Neural progenitor cell (in vitro differentiated cells): ENCODE measurements at regions not wholly inside any gene's neighbourhood (a gene's known extent, or its start where the extent isn't known, plus 50 kb on each side); places are given as distances from the start of the nearest gene placed in this dataset.
A peak's percentile ranks its signal among the peaks of the same experiment; 100 is the strongest.

Source experiments
- DNase-seq: peaks from one replicate; pipeline ENCODE4 v3.0.0-alpha.2; 2016; ENCODE audit warnings: low spot score
- H2AFZ ChIP-seq: fragments of 200-600 bp; sonication (generic); replicated peaks from 2 replicates; pipeline ENCODE4 v1.6.1; 2016; ENCODE audit warnings: antibody characterized with exemption
- H3F3A ChIP-seq: fragments of 200-600 bp; sonication (generic); 2 replicates; pipeline ENCODE4 v1.6.1; 2016; ENCODE audit warnings: antibody characterized with exemption, low read depth
- H3K27ac ChIP-seq: fragments of 200-600 bp; sonication (generic); 2 replicates; pipeline ENCODE4 v1.5.1; 2016; ENCODE audit warnings: mild to moderate bottlenecking
- H3K27me3 ChIP-seq: fragments of 200-600 bp; sonication (generic); 2 replicates; pipeline ENCODE4 v1.6.1; 2016; ENCODE audit warnings: mild to moderate bottlenecking, moderate library complexity
- H3K36me3 ChIP-seq: fragments of 200-600 bp; sonication (generic); 2 replicates; pipeline ENCODE4 v1.5.1; 2016
- H3K4me1 ChIP-seq: fragments of 200-600 bp; sonication (generic); 2 replicates; pipeline ENCODE4 v1.6.1; 2016; ENCODE audit warnings: mixed run types
- H3K4me2 ChIP-seq: fragments of 200-600 bp; sonication (generic); 2 replicates; pipeline ENCODE4 v1.6.1; 2016
- H3K4me3 ChIP-seq: fragments of 200-600 bp; sonication (generic); 2 replicates; pipeline ENCODE4 v1.5.1; 2016
- H3K79me2 ChIP-seq: fragments of 200-600 bp; sonication (generic); 2 replicates; pipeline ENCODE4 v1.6.1; 2016; ENCODE audit warnings: low read depth
- H3K9ac ChIP-seq: fragments of 200-600 bp; sonication (generic); 2 replicates; pipeline ENCODE4 v1.6.1; 2016
- H3K9me3 ChIP-seq: fragments of 200-600 bp; sonication (generic); 2 replicates; pipeline ENCODE4 v1.5.1; 2016; ENCODE audit warnings: low read depth
- H4K20me1 ChIP-seq: fragments of 200-600 bp; sonication (generic); 2 replicates; pipeline ENCODE4 v1.6.1; 2016; ENCODE audit warnings: low read depth
- H3K27ac Mint-ChIP-seq: 3 replicates; pipeline ENCODE4 v1.8.0; 2021; ENCODE audit warnings: mixed read lengths
- H3K27me3 Mint-ChIP-seq: 2 replicates; pipeline ENCODE4 v1.8.0; 2022; ENCODE audit warnings: low read depth, mild to moderate bottlenecking, inconsistent platforms, moderate library complexity, mixed read lengths; ENCODE audit not compliant: insufficient read depth
- H3K36me3 Mint-ChIP-seq: 3 replicates; pipeline ENCODE4 v1.8.0; 2021; ENCODE audit warnings: mixed read lengths
- H3K4me1 Mint-ChIP-seq: 3 replicates; pipeline ENCODE4 v1.8.0; 2021; ENCODE audit warnings: mixed read lengths
- H3K4me3 Mint-ChIP-seq: 3 replicates; pipeline ENCODE4 v1.8.0; 2021; ENCODE audit warnings: mild to moderate bottlenecking, moderate library complexity, mixed read lengths
- H3K9me3 Mint-ChIP-seq: 3 replicates; pipeline ENCODE4 v1.8.0; 2020; ENCODE audit warnings: mixed read lengths
- CTCF ChIP-seq: fragments of 200-600 bp; sonication (generic); IDR thresholded peaks from 2 replicates; pipeline ENCODE4 v1.5.1; 2017; ENCODE audit warnings: antibody characterized with exemption, mild to moderate bottlenecking
- EZH2 ChIP-seq: fragments of 200-600 bp; sonication (generic); IDR thresholded peaks from 2 replicates; pipeline ENCODE4 v1.6.1; 2017; ENCODE audit warnings: antibody characterized with exemption, mild to moderate bottlenecking, moderate library complexity
- EZH2phosphoT487 ChIP-seq: fragments of 200-600 bp; sonication (generic); IDR thresholded peaks from 2 replicates; pipeline ENCODE4 v1.6.1; 2017; ENCODE audit warnings: antibody characterized with exemption

- Mint-ChIP-seq H3K4me3 (no peak overlapping the region), H3K36me3 (no peaks in the 10 kb centered on the region), H3K27ac (peak overlapping the region; percentile 78), H3K27me3 (no peaks in the 10 kb centered on the region), H3K9me3 (no peaks in the 10 kb centered on the region), H3K4me1 (peaks cover 14% of the 10 kb centered on the region)
- Histone ChIP-seq H3K4me2 (no peak overlapping the region), H3K4me1 (peaks cover 23% of the 10 kb centered on the region), H4K20me1 (no peaks in the 10 kb centered on the region), H3K36me3 (no peaks in the 10 kb centered on the region), H3F3A (no peaks in the 10 kb centered on the region), H3K9me3 (no peaks in the 10 kb centered on the region), H3K9ac (no peak overlapping the region), H2AFZ (no peak overlapping the region), H3K27me3 (no peaks in the 10 kb centered on the region), H3K27ac (no peak overlapping the region), H3K79me2 (no peaks in the 10 kb centered on the region), H3K4me3 (no peak overlapping the region)
- no peak for DNase-seq
- TF ChIP-seq CTCF (no peak), EZH2phosphoT487 (no peak), EZH2 (no peak)
These were observed 133.8 kb upstream of the CPM start for GRCh38 chr12:69066492-69067373.

DNA sequence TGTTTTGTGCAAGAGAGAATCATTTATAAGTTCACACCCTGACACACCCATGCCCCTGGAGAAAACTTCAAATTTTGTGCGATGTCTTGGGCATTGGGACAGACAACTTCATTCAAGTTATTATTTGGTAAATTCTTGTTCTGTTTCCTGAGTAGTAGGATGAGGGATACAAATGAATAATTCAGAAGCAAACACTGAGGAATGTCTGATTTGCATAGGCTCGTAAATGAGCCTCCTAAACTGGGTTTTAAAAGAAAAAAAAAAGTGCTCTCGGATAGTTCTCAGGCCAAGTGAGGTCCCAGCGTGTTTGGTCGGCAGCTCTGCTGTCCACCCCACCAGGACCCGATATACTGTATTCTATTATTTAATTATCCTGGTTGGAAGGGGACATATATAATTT lies 134.7 kb upstream of the CPM start:
- no peaks in the 10 kb centered on the region for H3K36me3 Mint-ChIP-seq
- no peaks in the 10 kb centered on the region for H3K9me3 Mint-ChIP-seq
- Histone ChIP-seq H3K27ac (no peak overlapping the region), H3F3A (no peaks in the 10 kb centered on the region), H3K4me2 (no peak overlapping the region), H3K36me3 (no peaks in the 10 kb centered on the region), H2AFZ (no peak overlapping the region), H3K4me1 (peaks cover 20% of the 10 kb centered on the region), H4K20me1 (no peaks in the 10 kb centered on the region), H3K27me3 (no peaks in the 10 kb centered on the region), H3K79me2 (no peaks in the 10 kb centered on the region), H3K9ac (no peak overlapping the region), H3K4me3 (no peak overlapping the region), H3K9me3 (no peaks in the 10 kb centered on the region)
- no peak for TF ChIP-seq CTCF
- no peak for TF ChIP-seq EZH2
- no peak for TF ChIP-seq EZH2phosphoT487
- H3K27me3 Mint-ChIP-seq, result no peaks in the 10 kb centered on the region
- H3K4me1 Mint-ChIP-seq, result peaks cover 14% of the 10 kb centered on the region
- H3K27ac Mint-ChIP-seq, result no peak overlapping the region
- H3K4me3 Mint-ChIP-seq, result no peak overlapping the region
- no peak for DNase-seq

GRCh38 chr12:69068448-69068847 lies 135.5 kb upstream of the CPM start:
- peaks cover 14% of the 10 kb centered on the region for H3K4me1 ChIP-seq
- H3K79me2 ChIP-seq, result no peaks in the 10 kb centered on the region
- H3K9ac ChIP-seq, result no peak overlapping the region
- no peaks in the 10 kb centered on the region for H3K9me3 ChIP-seq
- no peak overlapping the region for H2AFZ ChIP-seq
- H3K36me3 ChIP-seq, result no peaks in the 10 kb centered on the region
- Mint-ChIP-seq H3K27me3 (no peaks in the 10 kb centered on the region), H3K4me3 (no peak overlapping the region), H3K4me1 (peaks cover 14% of the 10 kb centered on the region), H3K9me3 (no peaks in the 10 kb centered on the region), H3K27ac (no peak overlapping the region), H3K36me3 (no peaks in the 10 kb centered on the region)
- no peak overlapping the region for H3K27ac ChIP-seq
- no peak overlapping the region for H3K4me3 ChIP-seq
- H3K27me3 ChIP-seq, result no peaks in the 10 kb centered on the region
- no peak overlapping the region for H3K4me2 ChIP-seq
- no peaks in the 10 kb centered on the region for H3F3A ChIP-seq
- no peaks in the 10 kb centered on the region for H4K20me1 ChIP-seq
- TF ChIP-seq EZH2, result no peak
- no peak for TF ChIP-seq EZH2phosphoT487
- TF ChIP-seq CTCF, result no peak
- no peak for DNase-seq
